H1 (cell line): ENCODE measurements at regions not wholly inside any gene's neighbourhood (a gene's known extent, or its start where the extent isn't known, plus 50 kb on each side); places are given as distances from the start of the nearest gene placed in this dataset.

Source experiments
- CTCF ChIA-PET: fragments of 300-600 bp; sonication (Branson Sonifier 250); formaldehyde crosslinking; loops from one replicate; lab custom pipeline; 2021; ENCODE audit not compliant: partially characterized antibody; lab: Charles Lee
- POLR2A ChIA-PET: fragments of 300-600 bp; sonication (Branson Sonifier 250); formaldehyde crosslinking; loops from one replicate; lab custom pipeline; 2021; ENCODE audit warnings: inconsistent platforms; ENCODE audit not compliant: partially characterized antibody; lab: Charles Lee
- DNase-seq, 2 experiments: peaks; one replicate each; pipeline versions ENCODE4 v3.0.0 to v3.0.0-alpha.2; 2010 to 2022; ENCODE audit warnings: low spot score in 2 of 2, low read depth in 1 of 2, mixed read lengths in 1 of 2
- FAIRE-seq: peaks from 2 replicates; lab custom pipeline; 2011; peaks lifted over from hg19 to GRCh38; lab: Jason Lieb, UNC
- H2AFZ ChIP-seq: 2 replicates; pipeline ENCODE4 v1.8.1; 2012; ENCODE audit warnings: low read length, inconsistent platforms
- H2AK5ac ChIP-seq: 2 replicates; pipeline ENCODE4 v1.6.1; 2013; ENCODE audit warnings: low read depth, low read length
- H2BK120ac ChIP-seq: replicated peaks from 2 replicates; pipeline ENCODE3; 2013; ENCODE audit warnings: low read depth, low read length, inconsistent platforms
- H2BK12ac ChIP-seq: 2 replicates; pipeline ENCODE4 v1.6.1; 2013; ENCODE audit warnings: low read depth, low read length
- H2BK15ac ChIP-seq: 2 replicates; pipeline ENCODE4 v1.6.1; 2013; ENCODE audit warnings: low read length
- H2BK20ac ChIP-seq: 2 replicates; pipeline ENCODE4 v1.6.1; 2013; ENCODE audit warnings: low read length
- H2BK5ac ChIP-seq: 2 replicates; pipeline ENCODE4 v1.6.1; 2013; ENCODE audit warnings: low read depth, low read length
- H3K14ac ChIP-seq: 2 replicates; pipeline ENCODE4 v1.6.1; 2013; ENCODE audit warnings: inconsistent platforms; ENCODE audit not compliant: insufficient read length
- H3K18ac ChIP-seq: 2 replicates; pipeline ENCODE4 v1.6.1; 2013; ENCODE audit warnings: low read length; ENCODE audit errors: extremely low read depth
- H3K23ac ChIP-seq: 2 replicates; pipeline ENCODE4 v1.6.1; 2013; ENCODE audit warnings: inconsistent platforms; ENCODE audit not compliant: insufficient read length
- H3K23me2 ChIP-seq: 2 replicates; pipeline ENCODE4 v1.6.1; 2013; ENCODE audit warnings: low read depth, low read length
- H3K27ac ChIP-seq: 2 replicates; pipeline ENCODE4 v1.6.1; 2011; ENCODE audit warnings: low read depth, low read length, inconsistent platforms
- H3K27me3 ChIP-seq, 4 experiments: replicated peaks in 1 of 4; 1 replicate in 1 of 4; 2 replicates in 3 of 4; pipeline versions ENCODE4 v1.6.1 to v1.8.1; 2011 to 2013; ENCODE audit warnings: low read length in 3 of 4, mild to moderate bottlenecking in 3 of 4, inconsistent platforms in 2 of 4, mixed read lengths in 2 of 4, moderate library complexity in 1 of 4; ENCODE audit not compliant: control insufficient read depth in 3 of 4, insufficient read depth in 3 of 4; ENCODE audit errors: extremely low read depth in 1 of 4
- H3K36me3 ChIP-seq, 4 experiments: 2 replicates each; pipeline versions ENCODE4 v1.6.1 to v1.8.1; 2011 to 2013; ENCODE audit warnings: mild to moderate bottlenecking in 4 of 4, low read length in 3 of 4, moderate library complexity in 2 of 4, control low read depth in 1 of 4, inconsistent platforms in 1 of 4; ENCODE audit not compliant: insufficient read depth in 4 of 4, control insufficient read depth in 2 of 4
- H3K4ac ChIP-seq: replicated peaks from 2 replicates; pipeline ENCODE3; 2013; ENCODE audit warnings: low read length, low read depth, mixed read lengths, inconsistent platforms; ENCODE audit not compliant: insufficient read length
- H3K4me1 ChIP-seq, 4 experiments: replicated peaks in 1 of 4; 1 replicate in 1 of 4; 2 replicates in 3 of 4; pipeline versions ENCODE4 v1.6.1 to v1.8.1; 2011 to 2013; ENCODE audit warnings: low read length in 3 of 4, inconsistent platforms in 2 of 4, mixed read lengths in 1 of 4; ENCODE audit not compliant: insufficient read depth in 4 of 4, control insufficient read depth in 3 of 4
- H3K4me2 ChIP-seq, 2 experiments: 2 replicates each; pipeline versions ENCODE4 v1.6.1 to v1.8.1; 2011 to 2013; ENCODE audit warnings: low read depth in 2 of 2, low read length in 2 of 2, control low read depth in 1 of 2, inconsistent platforms in 1 of 2, mild to moderate bottlenecking in 1 of 2; ENCODE audit not compliant: insufficient read depth in 1 of 2
- H3K4me3 ChIP-seq, 4 experiments: fragments of 200-600, 300-600 bp in 1 of 4; sonication (generic), shearing (Covaris generic), sonication (Bioruptor Twin) in 1 of 4; 2 replicates each; pipeline versions ENCODE4 v1.5.1 to v1.8.1; 2011 to 2016; ENCODE audit warnings: low read length in 4 of 4, low read depth in 3 of 4, control low read depth in 2 of 4, inconsistent platforms in 2 of 4, mild to moderate bottlenecking in 2 of 4, mixed read lengths in 1 of 4, moderate library complexity in 1 of 4; ENCODE audit not compliant: insufficient read depth in 2 of 4; ENCODE audit errors: extremely low read depth in 1 of 4
- H3K56ac ChIP-seq: replicated peaks from 2 replicates; pipeline ENCODE3; 2013; ENCODE audit warnings: low read depth, mild to moderate bottlenecking, mixed read lengths, low read length, inconsistent platforms; ENCODE audit not compliant: insufficient read length
- H3K79me1 ChIP-seq: 2 replicates; pipeline ENCODE4 v1.6.1; 2013; ENCODE audit warnings: low read depth, low read length, control low read depth
- H3K79me2 ChIP-seq, 2 experiments: 2 replicates each; pipeline versions ENCODE4 v1.6.1 to v1.8.1; 2012 to 2013; ENCODE audit warnings: low read length in 2 of 2, mild to moderate bottlenecking in 2 of 2, inconsistent platforms in 1 of 2; ENCODE audit not compliant: insufficient read depth in 2 of 2, control insufficient read depth in 1 of 2
- H3K9ac ChIP-seq, 4 experiments: replicated peaks in 1 of 4; 1 replicate in 1 of 4; 2 replicates in 3 of 4; pipeline versions ENCODE4 v1.6.1 to v1.8.1; 2011 to 2013; ENCODE audit warnings: low read depth in 3 of 4, low read length in 3 of 4, control low read depth in 2 of 4, mild to moderate bottlenecking in 2 of 4, moderate library complexity in 2 of 4, inconsistent platforms in 1 of 4; ENCODE audit errors: extremely low read depth in 1 of 4
- H3K9me3 ChIP-seq, 2 experiments: 2 replicates each; pipeline versions ENCODE4 v1.6.1 to v1.8.1; 2012 to 2013; ENCODE audit warnings: mild to moderate bottlenecking in 2 of 2, moderate library complexity in 2 of 2, control low read depth in 1 of 2, inconsistent platforms in 1 of 2, low read depth in 1 of 2, low read length in 1 of 2, mixed read lengths in 1 of 2; ENCODE audit not compliant: insufficient read depth in 2 of 2
- H4K20me1 ChIP-seq, 2 experiments: replicated peaks in 1 of 2; 2 replicates each; pipeline versions ENCODE3 to v1.8.1; 2011 to 2013; ENCODE audit warnings: inconsistent platforms in 2 of 2, low read length in 2 of 2, mild to moderate bottlenecking in 1 of 2; ENCODE audit not compliant: insufficient read depth in 2 of 2, control insufficient read depth in 1 of 2
- H4K5ac ChIP-seq: 2 replicates; pipeline ENCODE4 v1.6.1; 2013; ENCODE audit warnings: low read length, low read depth, mixed read lengths, inconsistent platforms; ENCODE audit not compliant: insufficient read length
- H4K8ac ChIP-seq: 2 replicates; pipeline ENCODE4 v1.8.0; 2013; ENCODE audit warnings: mild to moderate bottlenecking, moderate library complexity, low read length, inconsistent platforms; ENCODE audit not compliant: insufficient read depth; ENCODE audit errors: extremely low read depth
- H4K91ac ChIP-seq: replicated peaks from 2 replicates; pipeline ENCODE3; 2013; ENCODE audit warnings: low read length, mixed read lengths, inconsistent platforms; ENCODE audit not compliant: insufficient read length
- CTBP2 ChIP-seq: IDR thresholded peaks from 2 replicates; pipeline ENCODE4 v1.7.0; 2011; ENCODE audit warnings: borderline replicate concordance, mild to moderate bottlenecking, moderate library complexity, mixed read lengths, low read length; ENCODE audit not compliant: insufficient read depth, insufficient read length
- SIRT6 ChIP-seq: IDR thresholded peaks from one replicate; pipeline ENCODE4 v1.7.1; 2012; ENCODE audit warnings: low read length, inconsistent platforms
- SP4 ChIP-seq: IDR thresholded peaks from 2 replicates; pipeline ENCODE4 v1.6.1; 2012; ENCODE audit warnings: low read length, inconsistent platforms

DNA sequence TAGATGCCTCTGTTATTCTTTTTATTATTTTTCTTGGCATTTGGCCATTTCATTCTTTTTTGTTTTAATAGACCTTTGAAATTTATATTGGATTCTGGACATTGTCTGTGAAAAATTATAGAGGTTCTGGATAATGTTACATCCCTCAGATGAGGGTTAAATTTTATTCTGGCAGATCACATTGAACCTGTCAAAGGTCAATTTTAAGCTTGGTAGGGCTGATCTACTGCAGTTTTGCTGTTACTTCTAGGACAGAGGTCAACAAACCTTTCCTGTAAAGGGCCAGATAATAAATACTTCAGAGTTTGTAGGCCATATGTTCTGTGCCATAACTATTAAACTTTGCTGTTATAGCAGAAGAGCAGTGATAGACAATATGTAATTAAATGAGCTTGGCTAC lies 318.9 kb upstream of the DPPA4 start:
- H3K23ac ChIP-seq = no peak overlapping the region
- no peak overlapping the region for H2BK5ac ChIP-seq
- H4K5ac ChIP-seq = no peak overlapping the region
- CTCF ChIA-PET = interaction anchor here (1.4 kb wide), 1 partner anchor 124 kb away, joined by 3 read pairs; no protein-coding TSS in a partner anchor
- no peaks in the 10 kb centered on the region for H4K20me1 ChIP-seq
- H3K56ac ChIP-seq = no peak overlapping the region
- no peak overlapping the region for H2AK5ac ChIP-seq
- no peak overlapping the region for H2BK15ac ChIP-seq
- no peaks in the 10 kb centered on the region for H3K4me1 ChIP-seq
- no peak overlapping the region for H3K18ac ChIP-seq
- DNase-seq (no peak), FAIRE-seq (no peak)
- H4K91ac ChIP-seq = no peak overlapping the region
- no peak overlapping the region for H3K4me3 ChIP-seq
- no peak overlapping the region for H3K14ac ChIP-seq
- no peak overlapping the region for H4K8ac ChIP-seq
- no peak overlapping the region for H3K9ac ChIP-seq
- no peak overlapping the region for H3K4ac ChIP-seq
- no peak overlapping the region for H2BK20ac ChIP-seq
- H3K4me2 ChIP-seq = no peak overlapping the region
- no peaks in the 10 kb centered on the region for H3K79me2 ChIP-seq
- H3K27me3 ChIP-seq = no peaks in the 10 kb centered on the region
- H2BK12ac ChIP-seq = no peak overlapping the region
- no peak overlapping the region for H3K27ac ChIP-seq
- no peaks in the 10 kb centered on the region for H3K9me3 ChIP-seq
- H2AFZ ChIP-seq = no peak overlapping the region
- H3K36me3 ChIP-seq = no peaks in the 10 kb centered on the region
- no peak overlapping the region for H2BK120ac ChIP-seq
- POLR2A ChIA-PET = no interaction called here
- no peaks in the 10 kb centered on the region for H3K23me2 ChIP-seq
- no peaks in the 10 kb centered on the region for H3K79me1 ChIP-seq
- TF ChIP-seq SIRT6 = no peak
- no peak for TF ChIP-seq CTBP2
- TF ChIP-seq SP4 = no peak
